Mucosa of gallbladder (tissue), 1 donor: ENCODE measurements at regions not wholly inside any gene's neighbourhood (a gene's known extent, or its start where the extent isn't known, plus 50 kb on each side); places are given as distances from the start of the nearest gene placed in this dataset.
"Not testable (repeated sequence)": the region's sequence is repeated elsewhere in the genome, so short reads cannot be mapped to it uniquely, and the experiment has no call there.

ENCODE experiments used
- DNase-seq: peaks from one replicate; pipeline ENCODE4 v3.0.0-alpha.2; 2020; ENCODE audit warnings: low spot score
- donor health status: DM: no; HTN: no; CAD: no.

DNA sequence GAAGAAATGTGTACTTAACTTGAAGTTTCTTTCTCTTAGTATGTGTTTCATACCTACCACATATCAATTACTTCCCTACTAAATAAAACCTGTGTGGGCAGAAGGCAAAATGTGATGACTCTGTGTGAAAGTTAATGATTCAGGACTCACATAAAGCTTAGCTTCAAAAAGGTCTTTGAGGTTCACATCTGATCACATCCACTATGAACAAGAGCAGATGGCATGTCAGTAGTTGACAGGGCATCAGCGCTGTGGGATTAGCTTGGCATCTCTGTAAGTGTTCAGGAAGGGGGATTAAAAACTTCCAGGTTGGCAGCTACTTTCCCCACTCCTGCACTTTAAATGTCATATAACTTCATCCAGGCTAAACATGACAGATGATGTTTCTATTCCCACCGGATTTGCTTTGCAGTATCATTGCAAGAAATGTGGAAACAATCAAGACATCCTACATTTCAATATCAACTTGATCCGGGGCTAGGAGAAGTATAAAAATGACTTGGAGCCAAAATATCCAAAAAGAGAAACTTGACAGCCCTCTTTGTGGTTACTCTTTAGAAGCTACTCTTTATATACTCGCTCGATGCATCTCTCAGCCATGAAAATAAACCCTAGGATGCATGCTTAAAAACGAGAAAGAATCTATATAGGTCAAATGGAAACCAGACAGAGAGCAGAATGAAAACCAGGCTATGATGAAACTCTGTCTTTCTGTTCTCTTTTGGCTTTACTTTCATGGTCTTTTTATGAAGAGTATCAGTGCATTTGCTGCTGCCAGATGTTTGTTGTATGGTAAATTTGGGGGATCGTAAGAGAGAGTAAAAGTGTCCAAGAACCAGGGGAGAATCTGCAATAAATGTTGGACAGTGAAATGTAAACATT is 273.1 kb upstream of the ALCAM start:
- no peak for DNase-seq

DNA sequence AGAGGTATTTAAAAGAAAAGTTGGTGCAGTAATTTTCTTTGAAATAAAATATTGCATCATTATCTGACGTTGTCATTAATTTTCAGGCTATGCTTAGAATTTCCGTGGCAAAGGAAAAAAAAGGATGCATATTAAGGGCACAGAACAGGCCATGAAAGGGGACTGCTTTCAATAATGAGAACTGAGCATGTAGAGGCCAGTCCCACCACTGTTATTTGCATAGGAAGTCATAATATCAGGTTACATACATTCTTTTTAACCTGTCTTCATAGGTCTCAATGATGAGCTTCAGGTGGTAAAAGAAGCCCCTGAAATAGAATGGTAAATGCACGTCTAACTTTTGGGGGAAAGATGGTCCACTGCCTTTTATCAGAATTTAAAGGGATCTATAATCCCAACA is 272.1 kb upstream of the ALCAM start:
- no peak for DNase-seq

DNA sequence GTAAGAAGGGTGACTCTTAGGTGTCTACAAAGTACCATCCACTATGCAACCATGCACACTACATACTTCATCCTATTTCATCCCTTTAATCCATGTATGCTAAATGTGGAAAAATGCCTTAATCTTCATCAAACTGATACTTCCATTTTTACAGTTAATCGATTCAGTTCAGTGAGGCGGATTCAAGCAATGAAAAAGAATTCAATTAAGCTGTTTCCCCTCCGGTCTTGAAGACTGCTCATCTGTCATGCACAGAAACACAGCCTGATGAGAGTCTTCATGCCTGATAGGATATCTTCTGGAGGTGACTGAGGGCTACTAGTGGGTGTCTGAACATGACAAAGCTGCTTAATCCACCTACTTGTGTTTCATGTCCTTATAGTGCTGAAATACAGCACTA is 270.6 kb upstream of the ALCAM start:
- DNase-seq: no peak

DNA sequence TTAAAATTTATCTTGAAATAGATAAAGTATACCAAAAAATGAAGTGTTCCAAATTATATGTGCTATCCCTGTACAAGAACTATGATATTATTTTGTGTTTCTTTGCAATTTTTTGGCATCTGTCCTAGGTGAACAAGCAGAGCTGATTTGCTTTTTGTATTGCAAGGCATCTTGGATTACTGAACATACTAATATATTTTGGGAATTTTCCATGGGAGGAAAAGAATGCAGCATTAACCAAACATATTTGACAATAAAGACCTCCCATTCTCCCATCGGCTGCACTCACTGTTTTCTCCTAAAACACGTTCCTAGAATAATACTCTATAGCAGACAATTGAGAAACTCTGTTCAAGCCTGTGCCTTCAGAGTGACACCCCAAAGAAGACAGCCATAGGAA is 265.1 kb upstream of the ALCAM start:
- no peak for DNase-seq

DNA sequence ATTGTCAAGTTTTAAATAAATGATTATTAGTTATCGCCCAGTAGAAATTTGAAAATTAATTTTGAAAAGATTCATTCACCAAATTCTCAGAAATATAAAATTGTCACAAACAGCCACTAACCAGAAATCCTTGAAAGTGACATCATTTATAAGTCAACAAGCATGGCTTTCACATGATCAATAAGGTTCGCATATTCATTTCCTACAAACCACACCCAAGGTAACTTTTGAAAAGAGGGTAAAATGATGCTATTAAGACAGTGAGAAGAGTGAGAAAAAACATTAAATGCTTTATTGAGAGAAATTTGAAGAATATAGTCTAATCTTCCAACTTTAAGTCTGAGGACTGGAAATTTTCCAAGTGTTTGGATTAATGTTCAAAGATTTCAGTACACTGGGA is 263.6 kb upstream of the ALCAM start:
- no peak for DNase-seq

DNA sequence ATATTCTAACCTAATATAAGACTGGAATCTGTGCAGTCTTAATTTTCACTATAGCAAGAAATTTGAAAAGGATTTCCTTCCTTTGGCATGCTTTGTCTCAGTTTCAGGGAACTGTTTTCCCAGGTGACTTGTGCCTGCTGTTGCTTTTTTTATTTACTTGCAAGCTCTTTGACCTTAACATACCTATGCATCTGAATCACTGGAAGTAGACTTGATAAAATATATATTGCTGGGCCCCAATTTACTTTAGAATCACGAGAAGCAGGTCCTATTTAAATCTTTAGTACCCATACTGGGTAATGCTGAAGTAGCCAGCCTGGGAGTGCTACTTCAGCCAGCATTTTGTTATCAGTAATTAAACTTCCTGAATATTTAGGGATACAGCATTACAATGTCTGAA is 257.9 kb upstream of the ALCAM start:
- no peak for DNase-seq

DNA sequence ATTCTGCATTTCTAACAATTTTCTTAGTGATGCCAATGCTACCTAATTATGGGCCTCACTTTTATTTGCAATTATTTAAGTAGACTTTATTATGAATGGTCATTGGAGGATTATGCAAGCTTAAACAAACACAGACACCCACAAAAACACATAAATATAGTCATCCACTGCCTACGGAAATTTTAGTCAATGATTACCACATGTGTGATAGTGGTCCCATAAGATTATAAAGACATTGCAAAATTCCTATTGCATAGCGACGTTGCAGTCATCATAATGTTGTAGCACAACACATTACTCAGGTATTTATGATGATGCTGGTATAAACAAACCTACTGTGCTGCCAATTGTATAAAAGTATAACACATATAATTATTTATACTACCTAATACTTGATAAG is 247.8 kb upstream of the ALCAM start:
- no peak for DNase-seq

DNA sequence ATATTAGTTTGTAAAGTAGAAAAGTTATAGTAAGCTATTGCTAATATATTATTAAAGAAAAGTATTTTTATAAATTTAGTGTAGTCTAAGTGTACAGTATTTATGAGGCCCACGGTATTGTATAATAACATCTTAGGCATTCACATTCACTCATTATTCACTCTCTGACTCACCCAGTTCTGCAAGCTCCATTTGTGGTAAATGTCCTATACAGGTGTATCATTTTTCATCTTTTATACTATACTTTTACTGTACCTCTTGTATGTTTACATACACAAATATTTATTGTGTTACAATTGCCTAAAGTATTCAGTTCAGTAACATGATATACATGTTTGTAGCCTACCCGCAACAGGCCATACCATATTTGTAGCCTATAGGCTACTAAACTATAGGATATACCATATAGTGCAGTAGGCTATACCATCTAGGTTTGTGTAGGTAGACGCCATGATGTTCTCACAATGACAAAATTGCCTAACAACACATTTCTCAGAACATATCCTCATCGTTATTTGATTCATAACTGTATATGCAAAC is 246.8 kb upstream of the ALCAM start:
- no peak for DNase-seq

DNA sequence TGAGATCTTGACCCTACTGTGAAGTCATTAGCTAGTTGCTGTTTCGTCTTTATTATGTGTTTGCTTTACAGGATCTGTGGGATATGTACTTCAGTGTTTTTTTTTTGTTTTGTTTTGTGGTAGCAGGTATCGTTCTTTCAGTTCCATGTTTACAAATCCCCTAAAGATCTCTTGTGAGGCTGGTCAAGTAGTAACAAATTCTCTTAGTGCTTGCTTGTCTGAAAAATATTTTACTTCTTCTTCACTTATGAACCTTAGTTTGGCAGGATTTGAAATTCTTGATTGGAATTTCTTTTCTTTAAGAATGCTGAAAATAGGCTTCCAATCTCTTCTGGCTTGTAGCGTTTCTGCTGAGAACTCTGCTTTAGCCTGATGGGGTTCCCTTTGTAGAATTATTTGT is 235.8 kb upstream of the ALCAM start:
- DNase-seq: no peak

DNA sequence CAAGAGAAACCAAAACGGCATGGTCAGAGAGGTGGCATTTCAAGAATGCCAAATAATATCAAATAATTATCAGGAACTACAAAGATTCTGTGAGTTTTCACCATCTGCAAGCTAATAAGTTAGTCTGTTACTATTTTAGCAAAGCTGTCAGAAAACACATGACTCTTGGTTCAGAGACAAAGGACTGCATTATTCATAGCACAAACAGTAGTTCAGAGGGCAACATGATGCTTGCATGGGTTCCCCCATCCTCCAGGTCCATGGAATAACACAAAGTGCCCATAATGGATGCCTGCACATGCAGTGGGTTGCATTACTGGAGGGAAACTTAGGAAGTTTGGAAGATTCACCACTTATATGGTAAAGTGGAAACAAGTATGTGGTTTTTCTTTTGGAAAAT is 228.8 kb upstream of the ALCAM start:
- no peak for DNase-seq

DNA sequence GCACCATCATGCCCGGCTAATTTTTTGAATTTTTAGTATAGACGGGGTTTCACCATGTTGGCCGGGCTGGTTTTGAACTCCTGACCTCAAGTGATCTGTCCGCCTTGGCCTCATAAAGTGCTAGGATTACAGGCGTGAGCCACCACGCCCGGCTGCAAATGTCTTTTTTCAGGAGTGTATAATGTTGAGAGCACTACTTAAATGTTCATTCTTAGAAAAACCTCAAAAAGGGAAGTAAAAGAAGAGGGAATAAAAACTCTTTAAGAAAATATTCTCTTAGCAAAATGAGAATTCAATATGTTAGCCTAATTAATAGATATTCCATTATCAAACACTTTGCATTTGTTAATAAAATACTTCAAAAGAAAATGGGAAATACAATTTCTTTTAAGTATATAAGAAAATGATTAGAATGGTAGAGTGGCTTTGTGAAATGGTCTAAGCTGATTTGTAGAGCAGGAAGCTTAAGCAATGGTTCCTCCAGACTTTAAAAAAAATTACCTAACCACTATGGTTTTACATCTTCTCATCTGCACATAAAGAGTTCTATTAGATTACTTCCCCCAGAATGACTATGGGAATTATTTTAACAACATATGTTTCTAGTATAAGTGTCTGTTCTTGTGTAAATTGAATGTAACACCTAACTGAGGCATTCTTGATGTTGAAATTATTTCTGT is 226.7 kb upstream of the ALCAM start:
- DNase-seq: no peak

DNA sequence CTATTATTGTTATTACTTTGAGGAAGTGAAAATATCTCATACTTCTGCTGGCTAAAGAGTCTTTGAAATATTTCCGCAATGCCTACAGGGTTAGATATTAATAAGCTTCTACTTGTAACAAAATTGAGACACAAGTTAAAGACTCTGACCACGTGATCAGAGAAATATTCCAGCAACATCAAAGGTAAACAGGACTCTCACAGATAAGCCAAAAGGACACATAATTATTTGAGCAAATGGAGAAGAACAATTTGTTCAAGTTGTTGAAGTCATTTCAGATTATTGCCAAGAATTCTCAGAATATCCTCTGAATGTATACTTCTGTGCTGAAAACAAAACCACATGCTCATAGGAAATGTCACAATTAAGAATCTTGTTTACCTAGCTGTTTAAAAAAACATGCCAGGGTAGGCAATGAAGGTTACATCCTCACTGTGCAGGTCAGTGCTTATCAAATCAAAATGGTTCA is 225.8 kb upstream of the ALCAM start:
- no peak for DNase-seq

DNA sequence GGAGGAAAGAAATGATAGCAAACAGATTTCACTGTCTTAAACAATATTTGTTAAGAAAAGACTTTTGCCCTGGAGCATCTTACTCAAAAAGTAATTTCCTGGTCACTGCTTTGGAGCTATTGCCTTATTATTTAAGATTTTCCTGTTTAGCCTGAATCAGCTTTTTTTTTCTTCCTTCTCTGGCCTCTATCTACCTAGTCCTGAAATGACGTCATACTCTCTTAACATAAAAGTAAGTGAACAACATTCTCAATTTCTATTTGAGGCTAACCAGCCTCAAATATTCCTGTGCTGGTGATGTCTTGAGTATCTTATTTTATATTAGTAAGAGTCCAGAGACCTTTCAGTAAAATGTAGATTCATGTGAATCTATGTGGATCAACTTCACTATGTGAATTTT is 221.9 kb upstream of the ALCAM start:
- no peak for DNase-seq

DNA sequence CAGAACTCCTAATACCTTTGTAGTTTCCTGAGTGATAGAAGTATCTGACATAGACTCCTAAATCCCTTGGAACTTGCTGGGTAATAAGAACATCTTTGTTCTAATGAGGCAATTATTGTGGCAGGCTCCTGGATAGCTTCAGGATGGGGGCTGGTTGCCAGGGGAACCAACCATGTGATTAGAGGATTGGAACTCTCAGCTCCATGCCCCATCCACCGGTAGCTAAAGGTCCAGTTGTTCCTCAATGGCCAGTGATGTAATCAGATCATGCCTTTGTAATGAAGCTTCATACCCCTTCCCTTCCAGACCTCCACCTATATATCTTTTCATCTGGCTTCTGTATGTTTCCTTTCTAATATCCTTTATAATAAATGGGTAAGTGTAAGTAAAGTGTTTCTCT is 221.2 kb upstream of the ALCAM start:
- no peak for DNase-seq

DNA sequence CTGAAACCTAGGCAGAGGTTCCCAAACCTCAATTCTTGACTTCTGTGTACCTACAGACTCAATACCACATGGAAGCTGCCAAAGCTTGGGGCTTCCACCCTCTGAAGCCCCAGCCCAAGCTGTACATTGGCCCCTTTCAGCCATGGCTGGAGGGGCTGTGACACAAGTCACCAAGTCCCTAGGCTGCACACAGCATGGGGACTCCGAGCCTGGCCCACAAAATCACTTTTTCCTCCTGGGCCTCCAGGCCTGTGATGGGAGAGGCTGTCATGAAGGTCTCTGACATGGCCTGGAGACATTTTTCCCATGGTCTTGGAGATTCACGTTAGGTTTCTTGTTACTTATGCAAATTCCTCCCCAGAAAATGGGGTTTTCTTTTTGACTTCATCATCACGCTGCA is 217.5 kb upstream of the ALCAM start:
- not testable (repeated sequence) for DNase-seq

DNA sequence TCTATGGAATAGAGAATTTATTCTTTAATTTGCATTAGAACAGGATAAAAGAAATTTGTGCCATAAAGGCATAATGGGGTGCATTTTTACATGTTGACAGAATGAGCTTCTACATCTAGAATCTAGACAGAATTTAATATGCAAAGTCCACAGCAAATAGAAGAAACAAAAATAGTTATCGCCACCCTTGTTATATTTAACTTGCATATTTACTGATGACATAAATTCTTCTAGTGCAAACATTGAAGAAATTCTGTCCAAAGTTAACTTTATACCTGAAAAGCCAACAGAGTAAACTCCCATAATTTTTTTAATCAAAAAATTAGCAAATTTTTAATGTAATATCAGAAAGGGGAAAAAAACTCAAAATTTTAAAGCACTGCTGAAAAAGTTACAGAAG is 213.7 kb upstream of the ALCAM start:
- DNase-seq: no peak

DNA sequence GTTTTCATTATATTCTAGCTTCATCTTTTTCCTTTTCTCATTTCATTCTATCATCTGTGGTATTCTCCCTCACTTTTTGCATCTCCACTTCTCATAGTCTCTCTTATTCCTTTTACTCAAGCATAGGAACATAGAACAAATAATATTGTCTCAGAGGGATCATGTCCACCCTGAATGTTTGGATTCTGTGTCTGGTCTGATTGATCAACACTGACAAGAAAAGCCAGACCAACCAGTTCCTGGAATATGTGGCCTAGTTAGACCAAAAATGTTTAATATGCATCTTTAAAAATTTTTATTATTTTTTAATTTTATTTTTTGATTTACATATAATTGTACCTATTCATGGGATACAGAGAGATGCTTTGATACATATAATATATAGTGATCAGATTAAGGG is 212.0 kb upstream of the ALCAM start:
- DNase-seq: no peak

DNA sequence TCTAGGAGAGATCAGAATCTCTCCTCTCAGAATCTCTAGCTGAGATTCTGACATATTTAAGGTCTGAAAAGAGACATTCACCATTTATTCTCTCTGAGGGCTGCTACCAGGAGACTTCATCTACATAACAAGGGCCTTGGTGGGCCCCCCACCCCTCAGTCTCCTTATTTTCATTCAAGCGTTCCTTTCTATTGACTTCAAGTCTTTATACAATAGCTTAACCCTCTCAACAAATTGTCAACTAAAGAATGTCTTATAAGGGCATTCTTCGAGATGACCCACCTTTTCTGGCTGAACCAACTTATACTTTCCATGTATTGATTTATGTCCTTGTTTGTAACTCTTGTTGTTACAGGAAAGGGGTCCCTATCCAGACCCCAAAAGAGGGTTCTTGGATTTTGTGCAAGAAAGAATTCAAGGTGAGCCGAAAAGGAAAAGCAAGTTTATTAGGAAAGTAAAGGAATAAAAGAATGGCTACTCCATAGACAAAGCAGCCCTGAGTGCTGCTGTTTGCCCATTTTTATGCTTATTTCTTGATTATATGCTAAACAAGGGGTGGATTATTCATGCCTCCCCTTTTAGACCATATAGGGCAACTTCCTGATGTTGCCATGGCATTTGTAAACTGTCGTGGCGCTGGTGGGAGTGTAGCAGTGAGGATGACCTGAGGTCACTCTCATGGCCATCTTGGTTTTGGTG is 209.5 kb upstream of the ALCAM start:
- no peak for DNase-seq

DNA sequence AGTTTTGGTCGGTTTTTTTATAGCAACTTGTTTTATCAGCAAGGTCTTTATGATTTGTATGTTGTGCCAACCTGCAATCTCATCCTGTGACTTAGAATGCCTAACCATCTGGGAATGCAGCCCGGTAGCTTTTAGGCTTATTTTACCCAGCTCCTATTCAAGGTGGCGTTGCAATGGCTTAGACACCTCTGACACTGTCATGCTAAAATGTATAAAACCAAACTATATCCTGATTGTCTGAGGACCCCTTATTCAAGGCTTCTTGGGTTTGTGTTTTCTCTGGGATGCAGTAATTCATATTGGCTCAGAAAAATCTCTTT is 209.0 kb upstream of the ALCAM start:
- no peak for DNase-seq

DNA sequence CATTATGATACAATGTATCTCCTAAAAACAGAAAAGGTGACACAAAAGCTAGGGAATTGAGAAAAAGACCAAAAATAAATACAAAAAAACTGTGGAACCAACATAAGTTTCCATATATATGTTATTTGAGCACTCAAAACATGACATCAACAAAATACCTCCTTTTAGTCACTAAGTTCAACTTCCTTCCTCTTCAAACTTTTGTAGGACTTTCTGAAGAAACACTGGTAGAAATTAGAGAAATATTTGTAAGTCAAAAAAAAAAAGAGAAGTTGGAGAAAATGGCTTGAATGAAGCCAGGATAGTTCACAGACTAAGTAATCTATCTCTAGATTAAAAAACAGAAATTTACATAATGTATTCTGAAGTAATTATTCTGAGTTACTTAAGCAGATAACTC is 208.4 kb upstream of the ALCAM start:
- no peak for DNase-seq

DNA sequence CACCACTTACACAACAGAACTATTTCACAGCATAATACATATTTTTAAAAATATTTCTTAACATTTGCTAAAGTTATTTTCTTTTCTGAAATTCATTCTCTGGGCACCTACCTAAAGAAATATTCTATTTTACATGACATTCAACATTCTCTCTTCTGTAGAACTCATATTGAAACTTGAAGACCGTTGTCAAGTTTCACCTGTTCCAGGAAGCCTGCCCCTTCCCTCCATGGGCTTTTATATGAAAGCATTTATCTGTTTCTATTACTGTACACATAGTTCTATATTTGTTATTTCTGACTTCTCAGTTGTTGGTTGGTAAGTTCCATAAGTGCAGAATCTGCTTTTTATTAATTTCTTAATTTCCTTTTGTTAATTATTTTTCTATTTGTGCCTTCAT is 204.3 kb upstream of the ALCAM start:
- DNase-seq: no peak

DNA sequence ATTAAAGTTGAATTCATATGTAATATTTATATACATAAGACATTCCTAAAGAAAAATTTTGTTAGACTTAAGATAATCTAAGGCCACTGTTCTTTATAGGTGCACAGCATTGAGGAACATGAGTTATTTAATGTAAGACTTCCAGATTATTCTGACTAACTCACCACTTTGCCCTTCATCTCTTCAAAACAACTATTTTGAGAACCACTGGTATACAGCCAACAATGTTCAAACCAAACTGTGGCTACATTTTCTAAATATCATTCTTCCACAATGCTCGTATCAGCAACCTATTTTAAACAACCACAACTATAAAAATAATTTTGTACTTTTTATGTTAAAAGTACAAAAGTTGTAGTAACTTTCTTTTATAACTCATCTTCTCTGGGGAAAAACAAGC is 199.8 kb upstream of the ALCAM start:
- no peak for DNase-seq

DNA sequence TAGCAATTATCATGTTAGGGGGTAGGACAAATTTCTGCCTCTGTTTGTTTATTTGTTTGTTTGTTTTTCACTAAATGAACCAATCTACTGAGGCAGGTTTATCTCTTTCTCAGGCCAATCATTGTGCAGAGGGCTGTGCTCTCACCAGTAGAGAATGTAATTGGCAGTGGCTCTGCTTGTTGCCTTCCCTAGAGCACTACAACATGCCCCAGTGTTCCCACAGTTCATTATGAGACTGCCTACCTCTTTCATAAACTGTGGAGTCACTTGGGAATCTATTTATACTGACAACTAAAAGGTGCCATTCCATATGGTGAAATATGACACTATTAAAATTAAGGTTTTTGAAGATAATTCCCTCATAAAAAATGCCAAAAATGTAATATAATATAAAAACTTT is 196.3 kb upstream of the ALCAM start:
- DNase-seq: no peak
